ENCODE measurements at regions not wholly inside any gene's neighbourhood (a gene's known extent, or its start where the extent isn't known, plus 50 kb on each side); places are given as distances from the start of the nearest gene placed in this dataset.

DNA sequence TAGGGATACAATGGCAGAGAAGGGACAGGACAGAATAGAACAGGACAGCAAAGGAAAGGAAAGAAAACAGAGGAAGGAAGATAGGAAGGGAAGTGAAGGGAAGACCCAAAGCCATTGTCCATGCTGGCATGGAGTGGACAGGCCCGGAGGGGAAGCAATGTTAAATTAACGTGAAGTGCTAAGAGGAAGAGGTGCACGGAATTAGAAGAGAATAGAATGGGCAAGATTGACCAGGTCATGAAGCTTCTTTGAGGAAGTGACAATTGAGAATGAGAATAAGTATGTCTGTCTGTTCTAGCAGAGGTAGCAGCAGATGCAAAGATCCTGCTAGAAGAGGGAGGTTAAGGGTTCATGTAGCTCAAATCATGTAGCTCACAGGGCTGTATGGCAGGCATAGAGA, 117.2 kb downstream of the MAF start:
- TF ChIP-seq KLF6 (CRISPR knock-in tag; IDR thresholded peaks at IDR 0.05; ENCODE audit: borderline replicate concordance) (no peak), ZC3H8 (IDR thresholded peaks at IDR 0.05) (no peak), ZZZ3 (IDR thresholded peaks at IDR 0.05) (no peak), POLR2A (conservative IDR thresholded peaks at IDR 0.05) (no peak), GATA2 (CRISPR knock-in tag; IDR thresholded peaks at IDR 0.05) (no peak)
- TF ChIP-seq, protein P1, sequence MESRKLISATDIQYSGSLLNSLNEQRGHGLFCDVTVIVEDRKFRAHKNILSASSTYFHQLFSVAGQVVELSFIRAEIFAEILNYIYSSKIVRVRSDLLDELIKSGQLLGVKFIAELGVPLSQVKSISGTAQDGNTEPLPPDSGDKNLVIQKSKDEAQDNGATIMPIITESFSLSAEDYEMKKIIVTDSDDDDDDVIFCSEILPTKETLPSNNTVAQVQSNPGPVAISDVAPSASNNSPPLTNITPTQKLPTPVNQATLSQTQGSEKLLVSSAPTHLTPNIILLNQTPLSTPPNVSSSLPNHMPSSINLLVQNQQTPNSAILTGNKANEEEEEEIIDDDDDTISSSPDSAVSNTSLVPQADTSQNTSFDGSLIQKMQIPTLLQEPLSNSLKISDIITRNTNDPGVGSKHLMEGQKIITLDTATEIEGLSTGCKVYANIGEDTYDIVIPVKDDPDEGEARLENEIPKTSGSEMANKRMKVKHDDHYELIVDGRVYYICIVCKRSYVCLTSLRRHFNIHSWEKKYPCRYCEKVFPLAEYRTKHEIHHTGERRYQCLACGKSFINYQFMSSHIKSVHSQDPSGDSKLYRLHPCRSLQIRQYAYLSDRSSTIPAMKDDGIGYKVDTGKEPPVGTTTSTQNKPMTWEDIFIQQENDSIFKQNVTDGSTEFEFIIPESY (CRISPR knock-in tag; IDR thresholded peaks at IDR 0.05), result no peak
